ENCODE measurements at regions not wholly inside any gene's neighbourhood (a gene's known extent, or its start where the extent isn't known, plus 50 kb on each side); places are given as distances from the start of the nearest gene placed in this dataset.

DNA sequence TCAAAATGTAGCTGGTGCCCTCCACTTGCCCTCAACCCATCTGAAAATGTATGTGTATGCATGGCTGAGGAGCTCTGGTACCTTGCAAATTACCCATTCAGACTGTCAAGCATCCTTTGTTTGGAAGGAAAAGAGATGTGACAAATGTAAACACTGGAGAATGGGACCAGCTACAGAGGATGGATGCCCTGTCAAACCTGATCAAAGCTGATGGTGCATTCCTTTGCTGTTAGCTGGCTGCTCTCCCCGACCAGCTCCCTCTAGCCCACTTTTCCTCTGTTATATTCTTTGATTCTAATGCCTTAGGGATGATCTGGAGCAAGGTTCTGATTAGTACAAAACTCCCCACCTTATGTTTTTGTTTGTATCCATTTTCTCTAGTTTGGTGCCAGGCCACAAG, 310.3 kb downstream of the C12orf75 start:
- no peaks in the 10 kb centered on the region for H3K4me1 ChIP-seq (ENCODE audit: control insufficient read depth in 2 of 3, insufficient read depth in 2 of 3, low read depth in 1 of 3, low read length in 3 of 3)
- no peak overlapping the region for H3K9ac ChIP-seq (ENCODE audit: low read length in 3 of 3)
- H3K4me3 ChIP-seq (ENCODE audit: low read length in 3 of 3), result no peak overlapping the region
- DNase-seq (no peak), FAIRE-seq (no peak)
- no peak for TF ChIP-seq CTCF (IDR thresholded peaks at IDR 0.05; ENCODE audit: borderline replicate concordance, extremely low read depth, insufficient read depth)
- peaks cover 0 to 10% (median 6%) of the 10 kb centered on the region in 3 donors for H3K9me3 ChIP-seq (ENCODE audit: control insufficient read depth in 2 of 3, insufficient read depth in 1 of 3, low read length in 3 of 3)
- intact Hi-C loops (cut with DNase I), result no loop called here
- no peaks in the 10 kb centered on the region for H3K36me3 ChIP-seq (ENCODE audit: control insufficient read depth in 2 of 3, insufficient read depth in 3 of 3, low read length in 3 of 3)
- H3K27me3 ChIP-seq (ENCODE audit: control insufficient read depth, insufficient read depth, low read length), result no peaks in the 10 kb centered on the region
- no peak overlapping the region for H3K27ac ChIP-seq (ENCODE audit: low read depth in 2 of 2, low read length in 2 of 2)

DNA sequence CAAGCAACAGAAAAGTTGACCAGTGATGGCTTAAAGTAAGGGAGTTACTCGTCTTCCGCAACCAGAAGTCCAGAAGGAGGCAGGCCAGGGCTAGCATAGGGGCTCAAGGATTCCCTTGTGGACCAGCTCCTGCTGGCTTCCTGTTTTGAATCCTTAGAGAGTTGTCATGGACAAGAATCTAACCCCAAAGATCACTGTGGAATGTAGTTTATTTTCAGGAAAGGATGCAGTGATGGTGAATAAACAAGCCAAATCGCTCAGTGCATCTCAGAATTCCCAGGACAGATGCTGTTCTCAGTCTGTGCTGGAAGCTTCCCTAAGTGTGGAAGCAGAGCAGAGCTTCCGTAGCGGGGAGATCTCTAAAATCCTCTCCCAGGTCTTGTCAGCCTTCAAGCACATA, 311.3 kb downstream of the C12orf75 start:
- H3K27me3 ChIP-seq (ENCODE audit: control insufficient read depth, insufficient read depth, low read length), result no peaks in the 10 kb centered on the region
- FAIRE-seq (no peak), DNase-seq (no peak)
- TF ChIP-seq CTCF (IDR thresholded peaks at IDR 0.05; ENCODE audit: borderline replicate concordance, extremely low read depth, insufficient read depth), result no peak
- H3K4me3 ChIP-seq (ENCODE audit: low read length in 3 of 3), result no peak overlapping the region
- no peak overlapping the region for H3K27ac ChIP-seq (ENCODE audit: low read depth in 2 of 2, low read length in 2 of 2)
- intact Hi-C loops (cut with DNase I), result no loop called here
- no peaks in the 10 kb centered on the region for H3K36me3 ChIP-seq (ENCODE audit: control insufficient read depth in 2 of 3, insufficient read depth in 3 of 3, low read length in 3 of 3)
- H3K9ac ChIP-seq (ENCODE audit: low read length in 3 of 3), result no peak overlapping the region
- H3K9me3 ChIP-seq (ENCODE audit: control insufficient read depth in 2 of 3, insufficient read depth in 1 of 3, low read length in 3 of 3), result peaks cover 0 to 5% (median 3%) of the 10 kb centered on the region in 3 donors
- H3K4me1 ChIP-seq (ENCODE audit: control insufficient read depth in 2 of 3, insufficient read depth in 2 of 3, low read depth in 1 of 3, low read length in 3 of 3), result no peaks in the 10 kb centered on the region

- Histone ChIP-seq H3K9ac (ENCODE audit: low read length in 3 of 3) (no peak overlapping the region), H3K27me3 (ENCODE audit: control insufficient read depth, insufficient read depth, low read length) (no peaks in the 10 kb centered on the region), H3K9me3 (ENCODE audit: control insufficient read depth in 2 of 3, insufficient read depth in 1 of 3, low read length in 3 of 3) (peaks cover 0 to 3% (median 0%) of the 10 kb centered on the region in 3 donors), H3K36me3 (ENCODE audit: control insufficient read depth in 2 of 3, insufficient read depth in 3 of 3, low read length in 3 of 3) (no peaks in the 10 kb centered on the region), H3K27ac (ENCODE audit: low read depth in 2 of 2, low read length in 2 of 2) (no peak overlapping the region), H3K4me3 (ENCODE audit: low read length in 3 of 3) (no peak overlapping the region), H3K4me1 (ENCODE audit: control insufficient read depth in 2 of 3, insufficient read depth in 2 of 3, low read depth in 1 of 3, low read length in 3 of 3) (no peaks in the 10 kb centered on the region)
- FAIRE-seq (no peak), DNase-seq (no peak)
- TF ChIP-seq CTCF (IDR thresholded peaks at IDR 0.05; ENCODE audit: borderline replicate concordance, extremely low read depth, insufficient read depth), result no peak
- intact Hi-C loops (cut with DNase I), result no loop called here
Measured at GRCh38 chr12:105644770-105645169, 314.3 kb downstream of the C12orf75 start.

GRCh38 chr12:105654606-105655005, 324.1 kb downstream of the C12orf75 start:
- no peak for DNase-seq
- Histone ChIP-seq H3K9me3 (ENCODE audit: control insufficient read depth in 2 of 3, insufficient read depth in 1 of 3, low read length in 3 of 3) (peaks cover 0 to under 1% (median 0%) of the 10 kb centered on the region in 3 donors), H3K4me3 (ENCODE audit: low read length in 3 of 3) (no peak overlapping the region), H3K9ac (ENCODE audit: low read length in 3 of 3) (no peak overlapping the region), H3K36me3 (ENCODE audit: control insufficient read depth in 2 of 3, insufficient read depth in 3 of 3, low read length in 3 of 3) (no peaks in the 10 kb centered on the region), H3K4me1 (ENCODE audit: control insufficient read depth in 2 of 3, insufficient read depth in 2 of 3, low read depth in 1 of 3, low read length in 3 of 3) (no peaks in the 10 kb centered on the region), H3K27ac (ENCODE audit: low read depth in 2 of 2, low read length in 2 of 2) (no peak overlapping the region), H3K27me3 (ENCODE audit: control insufficient read depth, insufficient read depth, low read length) (no peaks in the 10 kb centered on the region)
- TF ChIP-seq CTCF (IDR thresholded peaks at IDR 0.05; ENCODE audit: borderline replicate concordance, extremely low read depth, insufficient read depth), result no peak
- intact Hi-C loops (cut with DNase I), result no loop called here
- no peak for FAIRE-seq

All from kidney (tissue), 13 donors.